Transverse colon (tissue), 3 donors: ENCODE measurements at regions not wholly inside any gene's neighbourhood (a gene's known extent, or its start where the extent isn't known, plus 50 kb on each side); places are given as distances from the start of the nearest gene placed in this dataset.

Experiments
- CTCF ChIP-seq, 5 experiments: fragments of 200-600 bp in 3 of 5; fragments of 450-650 bp in 2 of 5; sonication (generic) in 3 of 5; IDR thresholded peaks; 1 replicate in 2 of 5; 2 replicates in 3 of 5; pipeline ENCODE4 v1.5.1; 2016 to 2017; ENCODE audit warnings: antibody characterized with exemption in 5 of 5, inconsistent platforms in 3 of 5, mild to moderate bottlenecking in 2 of 5, moderate library complexity in 1 of 5
- EP300 ChIP-seq: sonication (generic); formaldehyde crosslinking; IDR thresholded peaks from one replicate; pipeline ENCODE4 v1.6.1; 2017; ENCODE audit warnings: antibody characterized with exemption, low read depth
- POLR2A ChIP-seq: fragments of 450-650 bp; IDR thresholded peaks from one replicate; pipeline ENCODE4 v1.6.1; 2016; ENCODE audit warnings: antibody characterized with exemption, mild to moderate bottlenecking, moderate library complexity

- TF ChIP-seq CTCF (IDR thresholded peaks at IDR 0.05) (no peak), POLR2A (no peak), EP300 (no peak)
These were observed 407.6 kb upstream of the SPHKAP start for GRCh38 chr2:228589115-228589514.
